Neuron (in vitro differentiated cells): ENCODE measurements at regions not wholly inside any gene's neighbourhood (a gene's known extent, or its start where the extent isn't known, plus 50 kb on each side); places are given as distances from the start of the nearest gene placed in this dataset.

Experiments used
- H2AFZ ChIP-seq: one replicate; pipeline ENCODE4 v1.6.1; 2013; ENCODE audit warnings: low read depth, mild to moderate bottlenecking, inconsistent platforms, low read length, moderate library complexity
- H3K27me3 ChIP-seq: one replicate; pipeline ENCODE4 v1.6.1; 2013; ENCODE audit warnings: low read length; ENCODE audit not compliant: insufficient read depth
- H3K36me3 ChIP-seq: one replicate; pipeline ENCODE4 v1.6.1; 2013; ENCODE audit warnings: low read length; ENCODE audit not compliant: insufficient read depth
- H3K4me1 ChIP-seq: one replicate; pipeline ENCODE4 v1.6.1; 2013; ENCODE audit warnings: low read length; ENCODE audit not compliant: insufficient read depth
- H3K4me3 ChIP-seq: 2 replicates; pipeline ENCODE4 v1.5.1; 2013; ENCODE audit warnings: mild to moderate bottlenecking, low read length, moderate library complexity
- H3K9me3 ChIP-seq: one replicate; pipeline ENCODE4 v1.6.1; 2013; ENCODE audit warnings: low read length

- no peak overlapping the region for H3K4me3 ChIP-seq
- H3K27me3 ChIP-seq, result peaks cover 4% of the 10 kb centered on the region
- H3K36me3 ChIP-seq, result no peaks in the 10 kb centered on the region
- H2AFZ ChIP-seq, result no peak overlapping the region
- H3K4me1 ChIP-seq, result no peaks in the 10 kb centered on the region
- H3K9me3 ChIP-seq, result no peaks in the 10 kb centered on the region
These were observed 100.5 kb downstream of the ERMARD start for GRCh38 chr6:169851641-169852503.

- Histone ChIP-seq H3K27me3 (peaks cover 9% of the 10 kb centered on the region), H3K4me3 (no peak overlapping the region), H2AFZ (no peak overlapping the region), H3K36me3 (no peaks in the 10 kb centered on the region), H3K4me1 (no peaks in the 10 kb centered on the region), H3K9me3 (no peaks in the 10 kb centered on the region)
These were observed 99.3 kb downstream of the ERMARD start for GRCh38 chr6:169850746-169851145.

GRCh38 chr6:169850154-169850553, 98.7 kb downstream of the ERMARD start:
- Histone ChIP-seq H3K9me3 (no peaks in the 10 kb centered on the region), H3K27me3 (peaks cover 12% of the 10 kb centered on the region)

GRCh38 chr6:169849396-169849795, 98.0 kb downstream of the ERMARD start:
- H3K4me3 ChIP-seq, result no peak overlapping the region
- H3K27me3 ChIP-seq, result peaks cover 17% of the 10 kb centered on the region
- H3K4me1 ChIP-seq, result no peaks in the 10 kb centered on the region
- H3K36me3 ChIP-seq, result no peaks in the 10 kb centered on the region
- H3K9me3 ChIP-seq, result no peaks in the 10 kb centered on the region
- H2AFZ ChIP-seq, result no peak overlapping the region

More at GRCh38 chr6:169850154-169850553, 98.7 kb downstream of the ERMARD start:
- Histone ChIP-seq H3K4me1 (no peaks in the 10 kb centered on the region), H3K36me3 (no peaks in the 10 kb centered on the region), H2AFZ (no peak overlapping the region), H3K4me3 (no peak overlapping the region)

- Histone ChIP-seq H3K27me3 (peaks cover 17% of the 10 kb centered on the region), H3K9me3 (no peaks in the 10 kb centered on the region), H3K4me3 (no peak overlapping the region), H2AFZ (no peak overlapping the region), H3K36me3 (no peaks in the 10 kb centered on the region), H3K4me1 (no peaks in the 10 kb centered on the region)
These were observed 97.5 kb downstream of the ERMARD start for GRCh38 chr6:169848946-169849345.

- H3K27me3 ChIP-seq, result peaks cover 17% of the 10 kb centered on the region
- H2AFZ ChIP-seq, result no peak overlapping the region
- H3K9me3 ChIP-seq, result no peaks in the 10 kb centered on the region
- no peak overlapping the region for H3K4me3 ChIP-seq
- H3K36me3 ChIP-seq, result no peaks in the 10 kb centered on the region
- no peaks in the 10 kb centered on the region for H3K4me1 ChIP-seq
These were observed 96.5 kb downstream of the ERMARD start for GRCh38 chr6:169847901-169848311.

GRCh38 chr6:169847141-169847674, 95.8 kb downstream of the ERMARD start:
- Histone ChIP-seq H3K36me3 (no peaks in the 10 kb centered on the region), H2AFZ (no peak overlapping the region), H3K27me3 (peaks cover 16% of the 10 kb centered on the region), H3K4me1 (no peaks in the 10 kb centered on the region), H3K9me3 (no peaks in the 10 kb centered on the region), H3K4me3 (no peak overlapping the region)

- Histone ChIP-seq H2AFZ (no peak overlapping the region), H3K4me3 (no peak overlapping the region), H3K9me3 (no peaks in the 10 kb centered on the region), H3K27me3 (peaks cover 19% of the 10 kb centered on the region), H3K36me3 (no peaks in the 10 kb centered on the region), H3K4me1 (no peaks in the 10 kb centered on the region)
These were observed 95.0 kb downstream of the ERMARD start for GRCh38 chr6:169846286-169847056.

- Histone ChIP-seq H3K4me3 (no peak overlapping the region), H3K36me3 (no peaks in the 10 kb centered on the region), H2AFZ (no peak overlapping the region), H3K4me1 (no peaks in the 10 kb centered on the region), H3K27me3 (peaks cover 19% of the 10 kb centered on the region), H3K9me3 (no peaks in the 10 kb centered on the region)
These were observed 94.2 kb downstream of the ERMARD start for GRCh38 chr6:169845426-169846285.

GRCh38 chr6:169844946-169845345, 93.5 kb downstream of the ERMARD start:
- H3K36me3 ChIP-seq, result no peaks in the 10 kb centered on the region
- H3K27me3 ChIP-seq, result peaks cover 19% of the 10 kb centered on the region
- H3K4me3 ChIP-seq, result no peak overlapping the region
- H3K9me3 ChIP-seq, result no peaks in the 10 kb centered on the region
- H3K4me1 ChIP-seq, result no peaks in the 10 kb centered on the region
- H2AFZ ChIP-seq, result no peak overlapping the region

- H3K4me3 ChIP-seq, result no peak overlapping the region
- H3K27me3 ChIP-seq, result peaks cover 19% of the 10 kb centered on the region
- H2AFZ ChIP-seq, result no peak overlapping the region
- no peaks in the 10 kb centered on the region for H3K36me3 ChIP-seq
- no peaks in the 10 kb centered on the region for H3K4me1 ChIP-seq
- no peaks in the 10 kb centered on the region for H3K9me3 ChIP-seq
These were observed 92.6 kb downstream of the ERMARD start for GRCh38 chr6:169843991-169844390.

GRCh38 chr6:169843110-169843509, 91.7 kb downstream of the ERMARD start:
- no peak overlapping the region for H2AFZ ChIP-seq
- H3K4me1 ChIP-seq, result no peaks in the 10 kb centered on the region
- no peaks in the 10 kb centered on the region for H3K9me3 ChIP-seq
- no peak overlapping the region for H3K4me3 ChIP-seq
- no peaks in the 10 kb centered on the region for H3K36me3 ChIP-seq
- peaks cover 19% of the 10 kb centered on the region for H3K27me3 ChIP-seq
